ENCODE measurements at regions not wholly inside any gene's neighbourhood (a gene's known extent, or its start where the extent isn't known, plus 50 kb on each side); places are given as distances from the start of the nearest gene placed in this dataset.
"Not testable (repeated sequence)": the region's sequence is repeated elsewhere in the genome, so short reads cannot be mapped to it uniquely, and the experiment has no call there.

DNA sequence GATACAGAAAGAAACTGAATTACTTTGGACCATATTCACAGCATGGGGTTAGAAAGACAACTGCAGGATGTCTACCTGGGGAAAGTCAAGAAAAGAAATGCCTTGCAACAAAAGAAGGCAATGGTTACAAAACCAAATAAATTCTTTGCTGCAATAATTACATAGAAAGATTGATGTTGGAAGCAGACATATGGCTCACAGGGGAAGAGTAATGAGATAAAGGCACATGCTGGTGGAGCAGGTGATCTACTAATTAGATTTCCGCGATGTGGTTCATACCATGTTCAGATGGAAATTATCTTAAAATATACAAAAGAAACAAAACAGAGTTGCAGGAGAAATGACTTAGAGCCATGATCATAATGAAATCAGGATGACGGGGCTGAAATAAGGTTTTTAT is 718.8 kb upstream of the PKDCC start:
- no peak for DNase-seq
- Histone ChIP-seq H3K9me3 (no peaks in the 10 kb centered on the region), H3K27ac (no peak overlapping the region), H3K36me3 (no peaks in the 10 kb centered on the region), H3K27me3 (no peaks in the 10 kb centered on the region), H3K4me1 (peaks cover 0 to 7% (median 0%) of the 10 kb centered on the region in 4 donors), H3K4me3 (no peak overlapping the region)
- intact Hi-C loops (cut with DNase I), result no loop called here
- no peak for TF ChIP-seq POLR2A (IDR thresholded peaks at IDR 0.05)
- TF ChIP-seq, protein P1, sequence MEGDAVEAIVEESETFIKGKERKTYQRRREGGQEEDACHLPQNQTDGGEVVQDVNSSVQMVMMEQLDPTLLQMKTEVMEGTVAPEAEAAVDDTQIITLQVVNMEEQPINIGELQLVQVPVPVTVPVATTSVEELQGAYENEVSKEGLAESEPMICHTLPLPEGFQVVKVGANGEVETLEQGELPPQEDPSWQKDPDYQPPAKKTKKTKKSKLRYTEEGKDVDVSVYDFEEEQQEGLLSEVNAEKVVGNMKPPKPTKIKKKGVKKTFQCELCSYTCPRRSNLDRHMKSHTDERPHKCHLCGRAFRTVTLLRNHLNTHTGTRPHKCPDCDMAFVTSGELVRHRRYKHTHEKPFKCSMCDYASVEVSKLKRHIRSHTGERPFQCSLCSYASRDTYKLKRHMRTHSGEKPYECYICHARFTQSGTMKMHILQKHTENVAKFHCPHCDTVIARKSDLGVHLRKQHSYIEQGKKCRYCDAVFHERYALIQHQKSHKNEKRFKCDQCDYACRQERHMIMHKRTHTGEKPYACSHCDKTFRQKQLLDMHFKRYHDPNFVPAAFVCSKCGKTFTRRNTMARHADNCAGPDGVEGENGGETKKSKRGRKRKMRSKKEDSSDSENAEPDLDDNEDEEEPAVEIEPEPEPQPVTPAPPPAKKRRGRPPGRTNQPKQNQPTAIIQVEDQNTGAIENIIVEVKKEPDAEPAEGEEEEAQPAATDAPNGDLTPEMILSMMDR (IDR thresholded peaks at IDR 0.05), result no peak
- TF ChIP-seq EP300 (IDR thresholded peaks at IDR 0.05), result no peak
- no peak for TF ChIP-seq POLR2AphosphoS5 (IDR thresholded peaks at IDR 0.05)
- 58 to 93% methylated on average over 3 of the region's 3 CpGs for WGBS, 2 donors

DNA sequence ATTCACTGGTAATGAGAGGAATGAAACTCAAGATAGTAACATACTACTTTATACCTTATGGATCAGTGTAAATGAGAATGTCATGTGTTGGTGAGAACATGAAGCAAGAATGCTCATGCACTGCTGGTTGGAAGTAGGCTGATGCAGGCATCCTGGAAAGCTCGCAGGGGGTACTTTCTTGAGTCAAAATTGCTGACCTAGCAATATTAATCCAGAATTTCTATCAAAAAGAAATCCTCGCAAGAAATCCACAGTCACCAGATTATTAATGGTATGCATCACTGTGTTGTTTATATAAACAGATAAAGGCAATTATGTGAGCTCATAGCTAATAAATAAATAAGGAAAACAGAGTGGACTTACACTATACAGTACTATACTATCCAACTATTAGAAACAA is 713.7 kb upstream of the PKDCC start:
- Histone ChIP-seq H3K4me3 (no peak overlapping the region), H3K36me3 (no peaks in the 10 kb centered on the region), H3K9me3 (no peaks in the 10 kb centered on the region), H3K27me3 (no peaks in the 10 kb centered on the region), H3K27ac (no peak overlapping the region), H3K4me1 (no peaks in the 10 kb centered on the region)
- TF ChIP-seq, protein P1 (IDR thresholded peaks at IDR 0.05), result no peak
- TF ChIP-seq EP300 (IDR thresholded peaks at IDR 0.05) (no peak), POLR2AphosphoS5 (IDR thresholded peaks at IDR 0.05) (no peak), POLR2A (IDR thresholded peaks at IDR 0.05) (no peak)
- intact Hi-C loops (cut with DNase I), result no loop called here
- no peak for DNase-seq
- WGBS, 2 donors, result 86 to 89% methylated on average over 2 of the region's 2 CpGs

DNA sequence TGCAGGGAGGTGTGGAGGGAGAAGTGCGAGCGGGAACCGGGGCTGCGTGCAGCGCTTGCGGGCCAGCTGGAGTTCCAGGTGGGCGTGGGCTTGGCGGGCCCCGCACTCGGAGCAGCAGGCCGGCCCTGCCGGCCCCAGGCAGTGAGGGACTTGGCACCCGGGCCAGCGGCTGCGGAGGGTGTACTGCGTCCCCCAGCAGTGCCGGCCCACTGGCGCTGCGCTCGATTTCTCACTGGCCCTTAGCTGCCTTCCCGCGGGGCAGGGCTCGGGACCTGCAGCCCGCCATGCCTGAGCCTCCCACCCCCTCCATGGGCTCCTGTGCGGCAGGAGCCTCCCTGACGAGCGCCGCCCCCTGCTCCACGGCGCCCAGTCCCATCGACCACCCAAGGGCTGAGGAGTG is 712.2 kb upstream of the PKDCC start:
- H3K27ac ChIP-seq; H3K4me1 ChIP-seq; H3K27me3 ChIP-seq; DNase-seq; H3K36me3 ChIP-seq; H3K9me3 ChIP-seq; intact Hi-C loops (cut with DNase I); H3K4me3 ChIP-seq: not testable (repeated sequence)
- 96% methylated on average over 31 of the region's 31 CpGs for WGBS, 2 donors

DNA sequence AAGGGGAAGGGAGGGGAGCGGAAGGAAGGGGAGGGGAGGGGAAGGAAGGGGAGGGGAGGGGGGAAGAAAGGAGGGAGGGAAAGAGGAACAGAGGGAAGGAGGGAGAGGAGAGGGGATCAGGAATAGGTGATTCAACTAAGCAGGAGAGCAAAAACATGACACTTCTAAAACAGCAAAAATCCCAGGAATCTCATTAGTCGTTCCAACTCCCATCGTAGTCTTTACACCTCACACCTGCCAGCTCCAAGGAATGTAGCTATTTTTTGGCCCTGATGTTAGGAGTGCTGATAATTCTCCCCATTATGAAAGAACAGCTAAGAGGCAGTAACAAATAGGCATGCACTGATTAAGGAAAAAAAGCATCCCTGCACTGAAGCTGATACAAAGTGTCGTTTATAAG is 709.9 kb upstream of the PKDCC start:
- H3K9me3 ChIP-seq, result no peaks in the 10 kb centered on the region
- WGBS, 2 donors, result 68 to 72% methylated on average over 4 of the region's 4 CpGs
- no peak overlapping the region for H3K27ac ChIP-seq
- DNase-seq, result no peak
- intact Hi-C loops (cut with DNase I), result no loop called here
- no peaks in the 10 kb centered on the region for H3K27me3 ChIP-seq
- no peaks in the 10 kb centered on the region for H3K36me3 ChIP-seq
- TF ChIP-seq, protein P1 (IDR thresholded peaks at IDR 0.05), result no peak
- no peak for TF ChIP-seq EP300 (IDR thresholded peaks at IDR 0.05)
- no peak for TF ChIP-seq POLR2AphosphoS5 (IDR thresholded peaks at IDR 0.05)
- TF ChIP-seq POLR2A (IDR thresholded peaks at IDR 0.05), result no peak
- H3K4me3 ChIP-seq, result no peak overlapping the region
- H3K4me1 ChIP-seq, result no peaks in the 10 kb centered on the region

DNA sequence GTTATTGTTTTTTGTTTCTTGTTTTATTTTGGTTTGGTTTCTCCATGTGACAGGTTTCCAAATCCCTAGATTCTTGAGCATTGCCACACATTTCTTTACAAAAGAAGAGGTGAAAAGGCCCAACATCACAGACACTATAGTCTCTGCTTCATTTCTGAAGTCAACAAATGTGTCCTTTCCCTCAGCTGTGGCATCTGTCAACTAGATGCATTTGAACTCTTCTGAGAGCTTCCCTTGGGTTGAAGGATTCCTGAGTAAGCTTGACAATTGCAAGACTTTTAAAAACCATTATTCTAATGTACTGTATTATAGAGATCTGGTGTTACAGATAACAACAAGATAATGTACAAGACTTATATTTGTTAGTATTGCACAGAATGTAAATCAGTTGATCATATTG is 703.3 kb upstream of the PKDCC start:
- Histone ChIP-seq H3K9me3 (no peaks in the 10 kb centered on the region), H3K4me3 (no peak overlapping the region), H3K27ac (no peak overlapping the region), H3K4me1 (no peaks in the 10 kb centered on the region), H3K36me3 (no peaks in the 10 kb centered on the region), H3K27me3 (no peaks in the 10 kb centered on the region)
- TF ChIP-seq EP300 (IDR thresholded peaks at IDR 0.05) (no peak), POLR2A (IDR thresholded peaks at IDR 0.05) (no peak)
- TF ChIP-seq, protein P1 (IDR thresholded peaks at IDR 0.05), result no peak
- no peak for DNase-seq
- intact Hi-C loops (cut with DNase I), result no loop called here

All from sigmoid colon (tissue), 6 donors.